ENCODE measurements at regions not wholly inside any gene's neighbourhood (a gene's known extent, or its start where the extent isn't known, plus 50 kb on each side); places are given as distances from the start of the nearest gene placed in this dataset.

DNA sequence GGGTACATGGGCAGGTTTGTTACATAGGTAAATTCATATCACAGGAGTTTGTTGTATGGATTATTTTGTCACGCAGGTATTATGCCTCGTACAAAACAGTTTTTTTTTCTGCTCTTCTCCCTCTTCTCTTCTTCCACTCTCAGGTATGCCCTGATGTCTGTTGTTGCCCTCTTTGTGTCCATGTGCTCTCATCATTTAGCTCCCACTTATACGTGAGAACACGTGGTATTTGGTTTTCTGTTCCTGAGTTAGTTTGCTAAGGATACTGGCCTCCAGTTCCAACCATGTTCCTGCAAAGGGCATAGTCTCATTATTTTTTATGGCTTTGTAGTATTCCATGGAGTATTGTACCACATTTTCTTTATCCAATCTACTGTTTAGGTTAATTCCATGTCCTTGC lies 65.7 kb downstream of the UNC5CL start:
- DNase-seq, result no peak

DNA sequence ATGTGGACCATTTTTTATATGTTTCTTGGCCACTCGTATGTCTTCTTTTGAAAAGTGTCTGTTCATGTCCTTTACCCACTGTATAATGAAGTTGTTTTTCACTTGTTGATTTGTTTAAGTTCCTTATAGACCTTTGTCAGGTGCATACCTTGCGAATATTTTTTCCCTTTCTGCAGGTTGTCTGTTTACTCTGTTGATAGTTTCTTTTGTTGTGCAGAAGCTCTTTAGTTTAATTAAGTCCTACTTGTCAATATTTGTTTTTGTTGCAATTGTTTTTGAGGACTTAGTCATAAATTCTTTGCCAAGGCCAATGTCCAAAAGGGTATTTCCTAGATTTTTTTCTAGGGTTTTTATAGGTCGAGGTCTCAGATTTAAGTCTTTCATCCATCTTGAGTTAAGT lies 66.2 kb downstream of the UNC5CL start:
- no peak for DNase-seq

- no peak for DNase-seq
These were observed 66.8 kb downstream of the UNC5CL start for GRCh38 chr6:40972190-40972589.

DNA sequence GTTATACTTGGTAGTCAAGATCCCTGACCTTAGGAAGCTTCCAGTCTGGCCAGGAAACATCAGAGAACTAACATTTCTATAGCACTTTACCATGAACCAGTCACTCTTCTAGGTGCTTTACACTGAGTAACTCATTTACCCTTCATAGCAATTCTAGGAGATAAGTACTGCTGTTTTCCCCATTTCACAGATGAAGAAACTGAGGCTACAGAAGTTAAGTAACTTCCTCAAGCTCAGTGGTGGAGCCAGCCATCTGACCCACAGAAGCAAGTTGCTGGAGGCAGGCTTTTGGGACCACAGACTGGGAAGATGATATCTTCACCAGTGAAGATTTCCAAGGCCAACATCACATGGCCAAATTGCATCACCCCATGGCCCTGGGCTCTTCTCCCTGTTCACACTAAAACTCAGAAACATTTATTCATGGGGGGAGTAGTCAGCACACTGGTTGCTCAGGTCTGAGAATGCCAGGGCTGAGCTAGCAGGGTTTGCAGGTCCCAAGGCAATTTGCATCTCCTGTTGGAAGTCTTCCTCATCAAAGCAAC lies 70.3 kb downstream of the UNC5CL start:
- DNase-seq, result no peak

DNA sequence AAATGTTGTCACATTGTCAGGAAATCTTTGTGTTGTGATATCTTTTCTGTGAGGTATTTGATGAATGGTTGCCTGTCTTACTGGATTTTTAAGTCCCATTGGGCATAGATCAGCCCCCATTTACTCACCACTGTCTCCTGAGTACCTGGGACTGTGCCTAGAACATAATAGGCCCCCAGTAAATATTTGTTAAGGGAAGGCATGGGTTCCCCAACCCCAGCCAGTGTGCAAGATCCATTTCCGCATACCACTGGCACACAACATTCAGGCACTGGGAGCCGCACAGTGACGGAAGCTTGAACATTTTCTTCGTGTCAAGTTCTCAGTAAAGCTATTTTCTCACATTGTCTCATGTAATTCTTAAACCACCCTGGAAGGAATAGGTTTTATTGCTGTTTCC lies 72.2 kb downstream of the UNC5CL start:
- no peak for DNase-seq

DNA sequence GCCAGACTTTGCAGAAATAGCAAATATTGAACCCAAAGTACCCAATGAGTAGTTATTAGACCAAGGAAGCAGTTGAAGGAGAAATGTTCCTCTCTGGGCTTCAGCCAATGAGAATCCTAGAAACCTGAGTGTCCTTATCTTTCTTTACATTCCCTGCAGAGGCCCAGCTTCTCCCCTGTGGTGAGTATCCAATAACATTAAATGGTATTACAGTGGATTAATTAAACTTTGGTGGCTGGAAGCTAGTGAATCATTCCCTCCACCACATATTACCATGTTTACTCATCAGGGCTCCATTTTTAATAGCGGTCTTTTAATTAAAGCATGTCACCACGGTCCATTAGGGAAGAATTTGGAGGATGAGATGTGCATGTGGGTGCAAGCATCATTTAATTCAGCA lies 74.0 kb downstream of the UNC5CL start:
- no peak for DNase-seq

DNA sequence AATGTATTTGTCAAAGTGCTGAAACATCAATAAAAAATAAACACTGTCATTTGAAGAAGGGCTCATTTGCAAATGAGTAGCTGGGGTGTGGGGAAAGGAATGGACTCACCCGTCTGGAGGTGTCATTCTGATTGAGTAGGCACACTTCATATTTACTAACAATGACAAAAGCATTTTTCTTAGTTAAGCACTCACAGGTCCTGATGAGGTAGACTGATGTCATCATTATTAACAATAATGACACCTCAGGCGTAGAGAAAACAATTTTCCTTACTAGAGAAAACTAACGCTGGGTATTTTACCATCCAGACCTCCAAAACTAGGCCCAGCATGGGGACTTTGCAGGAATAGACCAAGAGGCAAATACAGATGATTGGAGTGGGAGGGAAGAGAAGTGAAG lies 76.0 kb downstream of the UNC5CL start:
- DNase-seq, result no peak

GRCh38 chr6:40962241-40962640 lies 76.8 kb downstream of the UNC5CL start:
- DNase-seq, result no peak

- DNase-seq, result no peak
These were observed 77.2 kb downstream of the UNC5CL start for GRCh38 chr6:40961831-40962230.

- no peak for DNase-seq
These were observed 78.1 kb downstream of the UNC5CL start for GRCh38 chr6:40960742-40961430.

DNA sequence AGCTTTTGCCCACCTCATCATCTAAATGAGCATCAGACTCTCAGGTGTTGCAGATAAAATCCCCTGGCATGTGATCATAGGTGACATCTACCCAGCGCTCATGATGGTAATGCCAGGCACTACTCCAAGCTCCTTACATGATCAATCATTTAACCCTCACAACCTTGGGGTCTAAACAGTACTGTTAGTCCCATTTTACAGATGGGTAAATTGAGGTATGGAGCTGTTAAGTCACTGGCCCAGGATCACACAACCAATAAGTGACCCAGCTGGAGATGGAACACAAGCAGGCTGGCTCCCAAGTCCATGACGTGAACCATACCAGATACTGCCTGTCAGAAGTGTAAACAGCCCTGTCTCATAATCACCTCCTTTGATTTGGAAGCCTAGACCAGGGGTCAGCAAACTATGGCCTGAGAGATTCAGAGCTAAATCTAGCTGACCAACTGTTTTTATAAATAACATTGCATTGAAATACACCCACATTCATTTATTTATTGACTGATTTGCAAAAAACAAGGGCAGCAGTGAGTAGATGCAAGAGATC lies 79.2 kb downstream of the UNC5CL start:
- no peak for DNase-seq

- no peak for DNase-seq
These were observed 80.3 kb downstream of the UNC5CL start for GRCh38 chr6:40958738-40959137.

DNA sequence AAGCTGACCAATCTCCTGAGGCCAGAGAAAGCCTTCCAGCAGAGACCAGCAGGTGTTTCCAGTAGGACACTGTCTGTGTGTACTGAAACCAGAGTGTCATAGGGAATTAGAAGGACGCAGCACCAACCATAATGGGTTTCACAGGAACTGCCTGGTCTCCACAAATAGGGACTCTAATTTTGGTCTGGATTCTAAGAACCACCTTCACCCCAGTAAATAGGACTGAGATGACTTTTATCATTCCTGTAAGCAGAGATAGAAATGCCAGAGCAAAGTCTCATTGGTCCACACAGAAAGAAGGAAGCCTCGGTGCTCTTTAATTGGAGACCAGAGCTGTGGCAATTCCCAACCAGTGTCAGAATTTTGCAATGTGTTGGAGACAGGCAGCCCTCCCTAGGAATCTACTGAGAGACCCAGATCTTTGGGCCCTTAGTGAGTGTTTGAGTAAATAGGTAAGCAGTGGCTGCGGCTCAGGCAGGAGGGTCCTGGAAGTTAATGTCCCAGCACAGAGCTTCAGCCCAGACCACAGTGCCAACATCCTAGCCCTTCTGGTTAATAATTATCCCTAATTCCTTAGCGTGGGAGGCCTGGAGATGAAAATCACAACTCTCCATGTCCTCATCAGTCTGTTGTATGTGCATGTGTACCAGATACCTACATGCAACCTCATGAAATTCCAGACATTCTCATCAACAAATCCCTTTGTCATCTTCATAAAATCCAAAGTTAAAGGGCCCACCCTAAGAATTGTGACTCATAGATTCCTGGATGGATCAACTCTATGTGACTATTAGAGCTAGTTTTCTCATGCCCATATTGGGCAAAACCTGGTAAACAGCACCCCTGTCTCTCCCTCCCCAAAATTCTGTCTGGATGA lies 81.2 kb downstream of the UNC5CL start:
- DNase-seq, result no peak

GRCh38 chr6:40956936-40957335 lies 82.1 kb downstream of the UNC5CL start:
- no peak for DNase-seq

DNA sequence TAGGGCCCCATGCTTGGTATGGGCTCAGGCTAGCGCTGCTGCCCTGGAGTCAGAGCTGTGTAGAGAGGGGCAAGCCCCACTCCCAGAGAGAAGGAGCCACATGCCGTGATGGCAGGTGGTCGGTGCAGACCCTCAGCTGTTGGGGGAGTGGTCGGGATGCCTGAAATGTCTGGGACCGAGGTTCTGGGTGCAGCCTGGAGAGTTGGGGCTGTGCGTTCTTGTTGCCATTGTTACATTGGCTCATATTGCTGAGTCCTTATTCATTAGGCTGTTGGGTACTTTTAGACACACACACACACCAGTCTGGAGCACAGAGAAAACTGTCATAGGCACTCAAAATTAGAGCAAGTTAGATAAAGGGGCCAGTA lies 83.9 kb downstream of the UNC5CL start:
- DNase-seq, result no peak

DNA sequence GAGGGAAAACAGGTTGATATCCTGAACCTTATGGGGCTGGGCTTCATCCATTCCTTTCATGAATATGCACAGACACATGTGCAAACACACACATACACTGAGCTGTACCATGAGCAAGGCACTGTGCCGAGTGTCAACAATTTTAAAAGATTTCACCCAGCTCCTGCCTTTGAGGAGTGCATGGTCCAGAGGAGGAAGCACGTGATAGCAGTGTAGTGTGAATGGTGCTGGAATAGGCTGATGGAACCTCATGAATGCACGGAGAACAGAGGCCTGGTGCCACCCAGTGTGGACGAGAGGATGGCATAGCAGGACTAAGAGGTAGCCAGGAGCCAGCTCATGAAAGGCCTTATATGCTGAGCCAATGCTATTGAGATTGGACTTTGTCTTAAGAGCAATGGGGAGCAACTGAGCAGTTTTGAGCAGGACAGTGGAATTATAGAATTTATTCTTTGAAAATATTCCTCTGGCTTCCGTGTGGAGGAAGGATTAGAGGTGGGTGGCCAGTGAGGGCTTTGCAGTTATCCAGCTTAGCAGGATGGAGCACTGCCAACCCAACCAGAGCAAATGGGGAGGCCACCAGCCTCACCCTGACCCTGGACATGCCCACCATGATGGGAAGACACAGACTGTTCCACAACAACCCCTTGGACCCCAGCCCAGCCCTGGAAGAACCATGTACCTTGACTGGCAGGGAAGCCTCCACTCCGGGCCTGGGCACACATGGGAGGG lies 84.4 kb downstream of the UNC5CL start:
- DNase-seq, result no peak

DNA sequence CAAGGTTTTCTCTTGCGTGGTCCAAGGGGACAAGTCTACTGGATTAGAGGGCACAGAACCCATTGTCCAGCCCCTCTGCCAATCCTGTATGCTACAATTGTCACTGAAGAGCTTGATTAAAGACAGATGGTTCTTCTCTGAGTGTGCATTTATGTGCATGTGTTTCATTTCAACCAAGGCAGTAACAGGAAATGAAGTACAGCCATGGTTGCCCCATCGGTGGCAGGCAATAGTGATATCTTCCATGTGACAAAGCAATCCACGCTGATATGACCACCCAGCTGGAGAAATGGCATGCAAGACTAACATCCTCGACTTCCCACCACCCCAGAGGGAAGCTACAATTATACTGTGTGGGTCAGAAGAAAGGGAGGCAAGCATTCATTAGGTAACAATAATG lies 85.5 kb downstream of the UNC5CL start:
- DNase-seq, result no peak

DNA sequence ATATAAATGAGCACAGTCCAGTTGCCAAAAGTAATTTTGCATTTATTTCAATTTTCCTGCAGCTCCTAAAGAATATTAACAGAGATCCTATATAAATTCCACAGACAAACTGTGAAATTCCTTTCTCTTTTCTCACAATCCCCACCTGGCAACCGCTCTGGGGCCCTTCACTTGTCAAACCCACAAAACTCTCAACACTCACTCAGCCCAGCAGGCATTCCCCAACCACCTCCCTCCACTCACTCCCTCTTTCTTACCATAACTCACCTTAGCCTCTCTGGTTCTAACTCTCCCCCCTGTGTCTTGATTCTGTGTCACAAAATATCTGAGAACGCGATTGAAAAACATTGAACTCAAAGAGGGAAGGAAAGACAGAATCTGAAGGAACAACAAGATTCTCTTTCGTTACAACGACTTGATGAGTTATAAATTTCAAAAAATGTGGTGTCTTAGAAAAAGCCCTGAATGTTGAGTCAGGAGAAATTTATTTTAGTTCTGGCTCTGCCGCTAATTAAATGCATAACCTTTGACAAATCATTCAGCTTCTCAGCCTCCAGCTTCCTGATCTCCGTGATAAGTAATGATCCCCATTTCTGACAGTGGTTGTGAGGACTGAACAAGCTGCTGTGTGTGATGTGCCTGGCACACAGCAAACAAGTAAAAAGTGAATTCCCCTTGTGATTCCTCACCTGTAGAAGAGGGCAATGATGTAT lies 87.9 kb downstream of the UNC5CL start:
- no peak for DNase-seq

DNA sequence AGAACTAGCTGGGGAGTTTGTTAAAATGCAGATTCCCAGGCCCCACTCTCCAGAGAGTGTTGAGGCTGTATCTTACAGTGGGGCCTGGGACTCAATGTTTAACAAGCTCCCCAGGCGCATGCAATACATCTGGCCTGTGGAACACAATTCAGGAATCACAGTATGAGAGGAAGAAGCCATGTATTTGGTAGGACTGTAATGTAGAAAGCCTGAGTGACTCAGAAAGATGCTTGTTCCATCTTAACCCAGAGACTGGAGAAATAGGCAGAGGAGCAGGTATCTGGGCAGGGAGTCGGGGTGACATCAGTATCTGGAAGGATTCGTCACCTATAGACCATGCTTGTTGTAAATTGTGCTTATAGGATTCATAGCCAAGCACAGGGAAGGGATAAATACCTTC lies 90.5 kb downstream of the UNC5CL start:
- no peak for DNase-seq

- DNase-seq, result no peak
These were observed 91.0 kb downstream of the UNC5CL start for GRCh38 chr6:40947876-40948526.

- DNase-seq, result no peak
These were observed 92.2 kb downstream of the UNC5CL start for GRCh38 chr6:40946738-40947301.
